C4-2B (cell line): ENCODE measurements at regions not wholly inside any gene's neighbourhood (a gene's known extent, or its start where the extent isn't known, plus 50 kb on each side); places are given as distances from the start of the nearest gene placed in this dataset.

Experiments used
- CTCF ChIP-seq: fragments of 450-650 bp; conservative IDR thresholded peaks from 2 replicates; pipeline ENCODE4 v1.5.1; 2017; ENCODE audit warnings: mild to moderate bottlenecking
- ZFX ChIP-seq: fragments of 450-650 bp; IDR thresholded peaks from 2 replicates; pipeline ENCODE4 v1.6.1; 2017

- TF ChIP-seq CTCF (no peak), ZFX (no peak)
Measured at GRCh38 chr1:59012378-59012777, 228.5 kb upstream of the JUN start.
